Thyroid gland (tissue), 4 donors: ENCODE measurements at regions not wholly inside any gene's neighbourhood (a gene's known extent, or its start where the extent isn't known, plus 50 kb on each side); places are given as distances from the start of the nearest gene placed in this dataset. TPM values are rescaled to one million over a fixed set of nuclear protein-coding genes. Genes with fewer than 3 reads are reported as not detected.
"Not testable (repeated sequence)": the region's sequence is repeated elsewhere in the genome, so short reads cannot be mapped to it uniquely, and the experiment has no call there.

Source experiments
- DNase-seq, 2 donors: peaks; one replicate each; pipeline ENCODE4 v3.0.0-alpha.2; 2019
- H3K27ac ChIP-seq, 3 donors: fragments of 200-600 bp; sonication (generic); 1 replicate in 2 of 3; 2 replicates in 1 of 3; pipeline ENCODE4 v1.5.1; 2016 to 2019; ENCODE audit warnings: mild to moderate bottlenecking in 1 of 3, moderate library complexity in 1 of 3
- H3K27me3 ChIP-seq: fragments of 200-600 bp; sonication (generic); one replicate; pipeline ENCODE4 v1.5.1; 2019
- H3K36me3 ChIP-seq, 2 donors: fragments of 200-600 bp; sonication (generic); one replicate each; pipeline ENCODE4 v1.5.1; 2016 to 2019
- H3K4me1 ChIP-seq, 2 donors: fragments of 200-600 bp; sonication (generic); one replicate each; pipeline ENCODE4 v1.5.1; 2017 to 2019
- H3K4me3 ChIP-seq, 3 donors: fragments of 200-600 bp; sonication (generic); replicated peaks in 1 of 3; 1 replicate in 2 of 3; 2 replicates in 1 of 3; pipeline ENCODE4 v1.5.1; 2016; ENCODE audit warnings: mild to moderate bottlenecking in 1 of 3
- H3K9me3 ChIP-seq: fragments of 200-600 bp; sonication (generic); one replicate; pipeline ENCODE4 v1.5.1; 2017
- CTCF ChIP-seq, 6 experiments: fragments of 200-600 bp in 3 of 6; fragments of 450-650 bp in 3 of 6; sonication (generic) in 3 of 6; IDR thresholded peaks; one replicate each; pipeline ENCODE4 v1.5.1; 2016 to 2019; ENCODE audit warnings: antibody characterized with exemption in 6 of 6, mild to moderate bottlenecking in 2 of 6, inconsistent platforms in 1 of 6, moderate library complexity in 1 of 6
- POLR2A ChIP-seq, 2 donors: fragments of 450-650 bp; IDR thresholded peaks; one replicate each; pipeline ENCODE4 v1.6.1; 2017; ENCODE audit warnings: antibody characterized with exemption in 2 of 2, mild to moderate bottlenecking in 2 of 2, moderate library complexity in 1 of 2
- WGBS, 2 donors: methylation state at CpG; one replicate each; pipeline ENCODE4 v1.1.5; 2017; 5-methylcytosine and 5-hydroxymethylcytosine counted together
- intact Hi-C: fragments of 100-400 bp; cut with DNase I; formaldehyde crosslinking; loops from one replicate; pipeline ENCODE4 v1.15.1; 2023
- small RNA-seq: library from RNA; depleted of rRNA; stranded (forward); fragments of <200 nt; gene quantifications from one replicate; pipeline ENCODE3, GENCODE V24; 2016

GRCh38 chr6:27531772-27532459 is 59.0 kb upstream of the ZNF184 start:
- intact Hi-C loops, result no loop called here
- Histone ChIP-seq H3K36me3 (no peaks in the 10 kb centered on the region), H3K4me3 (no peak overlapping the region), H3K27ac (no peak overlapping the region), H3K9me3 (no peaks in the 10 kb centered on the region), H3K27me3 (no peaks in the 10 kb centered on the region), H3K4me1 (no peaks in the 10 kb centered on the region)
- 89 to 91% methylated on average over 17 of the region's 17 CpGs for WGBS, 2 donors
- TF ChIP-seq CTCF (IDR thresholded peaks at IDR 0.05), result no peak
- TF ChIP-seq POLR2A (IDR thresholded peaks at IDR 0.05), result no peak
- DNase-seq, result no peak

- WGBS, 2 donors, result 90 to 93% methylated on average over 17 to 20 of the region's 24 CpGs
- H3K4me3 ChIP-seq, DNase-seq, H3K9me3 ChIP-seq, H3K4me1 ChIP-seq, H3K27me3 ChIP-seq, H3K27ac ChIP-seq, H3K36me3 ChIP-seq, intact Hi-C loops: not testable (repeated sequence)
Observed at GRCh38 chr6:27529796-27530195, 56.9 kb upstream of the ZNF184 start.

GRCh38 chr6:27528714-27529113 is 55.8 kb upstream of the ZNF184 start:
- H3K36me3 ChIP-seq, result no peaks in the 10 kb centered on the region
- H3K9me3 ChIP-seq, result no peaks in the 10 kb centered on the region
- DNase-seq, result no peak
- no peak overlapping the region for H3K4me3 ChIP-seq
- no peaks in the 10 kb centered on the region for H3K4me1 ChIP-seq
- no peaks in the 10 kb centered on the region for H3K27me3 ChIP-seq
- TF ChIP-seq POLR2A (IDR thresholded peaks at IDR 0.05) (no peak), CTCF (IDR thresholded peaks at IDR 0.05) (no peak)
- intact Hi-C loops, result no loop called here
- no peak overlapping the region for H3K27ac ChIP-seq

Small RNA genes in the stretch of these regions (small RNA-seq; reads per million reads assigned to genes)
- gene AL031229.1 (not detected), gene HIST1H4PS1 (not detected), gene RNU6-471P (not detected)
